HepG2 (cell line): ENCODE measurements at regions not wholly inside any gene's neighbourhood (a gene's known extent, or its start where the extent isn't known, plus 50 kb on each side); places are given as distances from the start of the nearest gene placed in this dataset.

Experiments
- HDAC6 ChIP-seq: fragments of 200-600 bp; sonication (generic); IDR thresholded peaks from 2 replicates; pipeline ENCODE4 v1.7.0; 2017; ENCODE audit warnings: mild to moderate bottlenecking, antibody characterized with exemption, low read length, low read depth
- TF ChIP-seq, protein P1 (sequence below): sonication (generic); formaldehyde crosslinking; IDR thresholded peaks from 2 replicates; pipeline ENCODE4 v1.5.0; 2020; ENCODE audit warnings: mild to moderate bottlenecking, missing genetic modification reagents, moderate library complexity

DNA sequence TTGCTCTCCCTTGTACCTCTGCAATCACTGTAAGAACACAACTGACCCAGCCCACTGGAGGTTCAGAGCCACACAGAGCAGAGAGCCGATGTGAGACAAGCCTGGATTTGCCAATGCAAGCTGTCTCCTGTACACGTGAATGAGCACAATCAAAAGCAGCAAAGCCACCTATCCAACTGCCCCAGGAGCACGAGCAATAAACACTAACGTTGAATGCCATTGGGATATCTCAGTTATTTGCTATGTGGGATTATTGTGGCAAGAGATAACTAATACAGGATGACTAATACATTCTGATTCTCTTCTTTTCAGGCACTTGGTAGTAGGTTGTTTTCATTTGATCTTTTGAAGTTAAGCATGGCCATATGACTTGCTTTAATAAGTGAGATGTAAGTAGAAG, 85.2 kb upstream of the FAM216B start:
- TF ChIP-seq, protein P1, sequence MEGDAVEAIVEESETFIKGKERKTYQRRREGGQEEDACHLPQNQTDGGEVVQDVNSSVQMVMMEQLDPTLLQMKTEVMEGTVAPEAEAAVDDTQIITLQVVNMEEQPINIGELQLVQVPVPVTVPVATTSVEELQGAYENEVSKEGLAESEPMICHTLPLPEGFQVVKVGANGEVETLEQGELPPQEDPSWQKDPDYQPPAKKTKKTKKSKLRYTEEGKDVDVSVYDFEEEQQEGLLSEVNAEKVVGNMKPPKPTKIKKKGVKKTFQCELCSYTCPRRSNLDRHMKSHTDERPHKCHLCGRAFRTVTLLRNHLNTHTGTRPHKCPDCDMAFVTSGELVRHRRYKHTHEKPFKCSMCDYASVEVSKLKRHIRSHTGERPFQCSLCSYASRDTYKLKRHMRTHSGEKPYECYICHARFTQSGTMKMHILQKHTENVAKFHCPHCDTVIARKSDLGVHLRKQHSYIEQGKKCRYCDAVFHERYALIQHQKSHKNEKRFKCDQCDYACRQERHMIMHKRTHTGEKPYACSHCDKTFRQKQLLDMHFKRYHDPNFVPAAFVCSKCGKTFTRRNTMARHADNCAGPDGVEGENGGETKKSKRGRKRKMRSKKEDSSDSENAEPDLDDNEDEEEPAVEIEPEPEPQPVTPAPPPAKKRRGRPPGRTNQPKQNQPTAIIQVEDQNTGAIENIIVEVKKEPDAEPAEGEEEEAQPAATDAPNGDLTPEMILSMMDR = no peak
- no peak for TF ChIP-seq HDAC6
